ENCODE measurements at regions not wholly inside any gene's neighbourhood (a gene's known extent, or its start where the extent isn't known, plus 50 kb on each side); places are given as distances from the start of the nearest gene placed in this dataset.

DNA sequence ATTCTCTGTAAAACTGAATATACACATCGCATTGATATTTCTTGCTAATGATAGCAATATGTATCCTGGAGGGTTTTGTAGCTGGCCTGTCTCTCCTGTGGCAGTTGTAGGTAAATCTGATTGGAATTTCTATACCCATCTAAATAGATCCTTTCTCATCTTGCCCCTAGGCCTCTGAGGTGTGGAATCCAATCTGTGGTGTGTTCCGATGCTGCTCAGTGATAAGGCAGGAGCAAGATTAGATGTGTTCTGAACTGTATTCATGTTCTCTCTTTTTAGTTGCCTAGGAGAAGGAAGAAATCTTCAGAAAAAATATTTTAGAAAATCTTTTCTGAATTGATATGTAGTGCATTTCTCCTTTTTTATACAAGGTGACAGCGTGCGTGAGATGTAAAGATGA lies 507.5 kb downstream of the NR2F1-AS1 start:
- TF ChIP-seq CTCF (conservative IDR thresholded peaks at IDR 0.05 in 1 of 2, IDR thresholded peaks at IDR 0.05 in 1 of 2; ENCODE audit: low read depth in 1 of 2, low read length in 2 of 2): no peak
- TF ChIP-seq EZH2 (IDR thresholded peaks at IDR 0.05; ENCODE audit: low read length, missing control alignments): no peak

Measured in fibroblast of lung (primary cell).